IMR-90 (cell line): ENCODE measurements at regions not wholly inside any gene's neighbourhood (a gene's known extent, or its start where the extent isn't known, plus 50 kb on each side); places are given as distances from the start of the nearest gene placed in this dataset.

Source experiments
- ATAC-seq: fragments of 200-7000 bp; cut with Tn5 transposase; 2 replicates; pipeline ENCODE4 v1.9.1; 2020; ENCODE audit warnings: low read depth, mild to moderate bottlenecking, moderate library complexity
- BruUV-seq: library from RNA; stranded (reverse); fragments of 400-500 nt; replicated peaks from 2 replicates; lab custom pipeline; 2021; lab: Mats Ljungman, UMichigan
- CTCF ChIA-PET: fragments of 300-600 bp; formaldehyde crosslinking; extraction: SDS; loops from one replicate; lab custom pipeline; 2021; ENCODE audit warnings: antibody characterized with exemption; lab: Yijun Ruan, JAX
- POLR2A ChIA-PET: fragments of 300-600 bp; sonication (Branson Sonifier 250); formaldehyde crosslinking; loops from one replicate; lab custom pipeline; 2022; ENCODE audit warnings: antibody characterized with exemption; ENCODE audit not compliant: unreplicated experiment; lab: Charles Lee
- DNase-seq: peaks from one replicate; pipeline ENCODE4 v3.0.0; 2013
- H2AFZ ChIP-seq: replicated peaks from 2 replicates; pipeline ENCODE3; 2013; ENCODE audit warnings: low read length, mild to moderate bottlenecking; ENCODE audit not compliant: poor library complexity
- H2AK5ac ChIP-seq: 2 replicates; pipeline ENCODE4 v1.6.1; 2013; ENCODE audit warnings: low read depth, low read length, inconsistent platforms
- H2AK9ac ChIP-seq: replicated peaks from 2 replicates; pipeline ENCODE3; 2013; ENCODE audit warnings: mild to moderate bottlenecking, low read depth, low read length, moderate library complexity; ENCODE audit not compliant: poor library complexity
- H2BK120ac ChIP-seq: 2 replicates; pipeline ENCODE4 v1.6.1; 2013; ENCODE audit warnings: low read depth, low read length, inconsistent platforms
- H2BK15ac ChIP-seq: 3 replicates; pipeline ENCODE4 v1.6.1; 2013; ENCODE audit warnings: low read depth, low read length, inconsistent platforms
- H2BK20ac ChIP-seq: 2 replicates; pipeline ENCODE4 v1.6.1; 2013; ENCODE audit warnings: low read depth, mild to moderate bottlenecking, inconsistent platforms, low read length, moderate library complexity
- H2BK5ac ChIP-seq: 2 replicates; pipeline ENCODE4 v1.6.1; 2013; ENCODE audit warnings: mild to moderate bottlenecking, low read depth, low read length, inconsistent platforms; ENCODE audit not compliant: poor library complexity, severe bottlenecking
- H3K14ac ChIP-seq: replicated peaks from 2 replicates; pipeline ENCODE4 v1.6.1; 2013; ENCODE audit warnings: low read depth, low read length, inconsistent platforms
- H3K18ac ChIP-seq: 2 replicates; pipeline ENCODE4 v1.6.1; 2013; ENCODE audit warnings: low read depth, low read length, control low read depth
- H3K23ac ChIP-seq: 2 replicates; pipeline ENCODE4 v1.6.1; 2013; ENCODE audit warnings: low read depth, low read length, inconsistent platforms
- H3K27ac ChIP-seq: 2 replicates; pipeline ENCODE4 v1.5.1; 2013; ENCODE audit warnings: mild to moderate bottlenecking, control low read depth, low read length; ENCODE audit not compliant: insufficient read depth
- H3K27me3 ChIP-seq: 2 replicates; pipeline ENCODE4 v1.6.1; 2013; ENCODE audit warnings: low read length; ENCODE audit not compliant: control insufficient read depth, insufficient read depth
- H3K36me3 ChIP-seq: 2 replicates; pipeline ENCODE4 v1.6.1; 2013; ENCODE audit warnings: low read length, mixed read lengths; ENCODE audit not compliant: control insufficient read depth, insufficient read depth
- H3K4ac ChIP-seq: 2 replicates; pipeline ENCODE4 v1.6.1; 2013; ENCODE audit warnings: low read depth, low read length, inconsistent platforms
- H3K4me1 ChIP-seq: 2 replicates; pipeline ENCODE4 v1.6.1; 2013; ENCODE audit warnings: low read length, mixed read lengths; ENCODE audit not compliant: control insufficient read depth, insufficient read depth
- H3K4me2 ChIP-seq: 2 replicates; pipeline ENCODE4 v1.6.1; 2013; ENCODE audit warnings: low read depth, mild to moderate bottlenecking, control low read depth, low read length, moderate library complexity
- H3K4me3 ChIP-seq: 2 replicates; pipeline ENCODE4 v1.5.1; 2013; ENCODE audit warnings: low read depth, mild to moderate bottlenecking, control low read depth, low read length, moderate library complexity; ENCODE audit not compliant: insufficient read depth
- H3K56ac ChIP-seq: 2 replicates; pipeline ENCODE4 v1.6.1; 2013; ENCODE audit warnings: low read length, inconsistent platforms; ENCODE audit not compliant: insufficient read depth; ENCODE audit errors: extremely low read depth
- H3K79me1 ChIP-seq, 2 experiments: 2 replicates each; pipeline ENCODE4 v1.6.1; 2013; ENCODE audit warnings: low read length in 2 of 2, inconsistent platforms in 1 of 2, low read depth in 1 of 2
- H3K9ac ChIP-seq: 2 replicates; pipeline ENCODE4 v1.6.1; 2013; ENCODE audit warnings: low read depth, low read length, control low read depth
- H3K9me1 ChIP-seq: 2 replicates; pipeline ENCODE4 v1.6.1; 2013; ENCODE audit warnings: low read length, inconsistent platforms; ENCODE audit not compliant: insufficient read depth
- H3K9me3 ChIP-seq: 2 replicates; pipeline ENCODE4 v1.6.1; 2013; ENCODE audit warnings: low read length; ENCODE audit not compliant: control insufficient read depth, insufficient read depth
- H4K20me1 ChIP-seq: 2 replicates; pipeline ENCODE4 v1.6.1; 2013; ENCODE audit warnings: low read length, inconsistent platforms; ENCODE audit not compliant: insufficient read depth
- H4K5ac ChIP-seq: 2 replicates; pipeline ENCODE4 v1.6.1; 2013; ENCODE audit warnings: mild to moderate bottlenecking, low read depth, low read length, control low read depth
- H4K8ac ChIP-seq, 2 experiments: 2 replicates each; pipeline ENCODE4 v1.6.1; 2013; ENCODE audit warnings: low read depth in 2 of 2, low read length in 2 of 2, control low read depth in 1 of 2, inconsistent platforms in 1 of 2
- H4K91ac ChIP-seq: 2 replicates; pipeline ENCODE4 v1.6.1; 2013; ENCODE audit warnings: low read depth, low read length, inconsistent platforms; ENCODE audit not compliant: insufficient read depth
- BHLHE40 ChIP-seq: fragments of 150-350 bp; IDR thresholded peaks from 2 replicates; pipeline ENCODE4 v1.6.1; 2016; ENCODE audit warnings: mild to moderate bottlenecking, low read depth, low read length
- CHD1 ChIP-seq: IDR thresholded peaks from 2 replicates; pipeline ENCODE4 v1.6.1; 2012; ENCODE audit warnings: low read depth, low read length, improper control_type of control experiment
- FOS ChIP-seq: fragments of 150-350 bp; IDR thresholded peaks from 2 replicates; pipeline ENCODE4 v1.6.1; 2016; ENCODE audit warnings: low read depth, low read length
- MAFK ChIP-seq: IDR thresholded peaks from 2 replicates; pipeline ENCODE4 v1.6.1; 2012; ENCODE audit warnings: low read depth, low read length, improper control_type of control experiment
- MAZ ChIP-seq: IDR thresholded peaks from 2 replicates; pipeline ENCODE4 v1.6.1; 2012; ENCODE audit warnings: low read depth, mild to moderate bottlenecking, low read length, improper control_type of control experiment, moderate library complexity, borderline replicate concordance
- NFE2L2 ChIP-seq: fragments of 150-350 bp; IDR thresholded peaks from 2 replicates; pipeline ENCODE4 v1.6.1; 2016; ENCODE audit warnings: low read depth, mild to moderate bottlenecking, low read length
- POLR2A ChIP-seq: IDR thresholded peaks from 2 replicates; pipeline ENCODE4 v1.6.1; 2012; ENCODE audit warnings: mild to moderate bottlenecking, low read depth, low read length
- RAD21 ChIP-seq: IDR thresholded peaks from 2 replicates; pipeline ENCODE4 v1.6.1; 2012; ENCODE audit warnings: low read length, improper control_type of control experiment
- RCOR1 ChIP-seq: IDR thresholded peaks from 2 replicates; pipeline ENCODE4 v1.6.1; 2012; ENCODE audit warnings: mild to moderate bottlenecking, low read length, improper control_type of control experiment; ENCODE audit not compliant: insufficient replicate concordance
- SMC3 ChIP-seq: fragments of 150-350 bp; IDR thresholded peaks from 2 replicates; pipeline ENCODE4 v1.6.1; 2016; ENCODE audit warnings: low read depth, mild to moderate bottlenecking, antibody characterized with exemption, low read length, moderate library complexity
- WGBS, 2 experiments: methylation state at CpG; one replicate each; pipeline versions ENCODE4 v1.1.5 to v1.1.7; 2013; ENCODE audit warnings: missing lambda C conversion rate in 2 of 2; ENCODE audit not compliant: insufficient read length in 1 of 2; ENCODE audit errors: extremely low coverage in 2 of 2; 5-methylcytosine and 5-hydroxymethylcytosine counted together
- dilution Hi-C: fragments of 300-500 bp; cut with HindIII; formaldehyde crosslinking; loops from one replicate; pipeline ENCODE4 v1.14.3; 2018; ENCODE audit warnings: low sequenced_read_pairs; ENCODE audit not compliant: unreplicated experiment
- in situ Hi-C: fragments of 300-500 bp; cut with MboI; formaldehyde crosslinking; loops from 3 replicates; pipeline ENCODE4 v1.14.3; 2019; ENCODE audit warnings: low sequenced_read_pairs, inconsistent platforms, mixed read lengths
- intact Hi-C: fragments of 100-400 bp; cut with micrococcal nuclease; formaldehyde crosslinking; loops from 2 replicates; pipeline ENCODE4 v1.10.0; 2022
- TF ChIP-seq, protein P1 (sequence below): conservative IDR thresholded peaks from 2 replicates; pipeline ENCODE4 v1.5.1; 2012; ENCODE audit warnings: mild to moderate bottlenecking, low read depth, low read length, improper control_type of control experiment
- TF ChIP-seq, protein P2 (sequence below): fragments of 150-350 bp; IDR thresholded peaks from 2 replicates; pipeline ENCODE4 v1.6.1; 2017; ENCODE audit warnings: mild to moderate bottlenecking, antibody characterized with exemption, low read length, low read depth
- TF ChIP-seq, protein P3 (sequence below): fragments of 150-350 bp; IDR thresholded peaks from 2 replicates; pipeline ENCODE4 v1.6.1; 2016; ENCODE audit warnings: low read depth, mild to moderate bottlenecking, low read length, moderate library complexity, borderline replicate concordance

DNA sequence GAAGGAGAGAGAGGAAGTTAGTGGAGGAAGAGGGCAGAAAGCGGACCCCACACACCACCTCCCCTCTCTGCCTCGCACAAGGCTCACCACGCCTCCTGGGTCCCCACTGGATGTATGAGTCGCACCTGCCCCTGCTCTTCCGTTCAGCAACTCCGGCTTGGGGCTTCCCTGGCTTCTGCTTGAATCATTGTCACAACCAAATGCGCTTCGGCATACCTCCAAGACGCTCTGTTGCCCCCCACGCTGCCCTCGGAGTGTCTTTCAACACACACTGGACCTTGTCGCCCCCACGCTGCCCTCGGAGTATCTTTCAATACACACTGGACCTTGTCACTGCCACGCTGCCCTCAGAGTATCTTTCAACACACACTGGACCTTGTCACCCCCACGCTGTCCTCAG is 247.2 kb downstream of the TEX29 start:
- Histone ChIP-seq H2BK5ac (no peak overlapping the region), H3K56ac (no peak overlapping the region), H3K9me3 (peaks cover 45% of the 10 kb centered on the region), H3K9me1 (no peaks in the 10 kb centered on the region), H2AK9ac (no peak overlapping the region), H4K8ac (no peak overlapping the region), H4K20me1 (no peaks in the 10 kb centered on the region), H3K9ac (no peak overlapping the region), H3K36me3 (no peaks in the 10 kb centered on the region), H3K4ac (no peak overlapping the region), H3K27me3 (no peaks in the 10 kb centered on the region), H3K4me2 (no peak overlapping the region), H2BK20ac (no peak overlapping the region), H3K27ac (no peak overlapping the region), H2BK15ac (no peak overlapping the region), H3K79me1 (no peaks in the 10 kb centered on the region), H3K4me1 (no peaks in the 10 kb centered on the region), H3K23ac (no peak overlapping the region), H3K14ac (no peak overlapping the region), H3K4me3 (no peak overlapping the region), H2AFZ (no peak overlapping the region), H3K18ac (no peak overlapping the region), H2BK120ac (no peak overlapping the region), H4K91ac (no peak overlapping the region), H4K5ac (no peak overlapping the region), H2AK5ac (no peak overlapping the region)
- DNase-seq (no peak), ATAC-seq (no peak)
- 66% methylated on average over 12 of the region's 16 CpGs; no CpG with 5 or more reads in 1 of the 2 experiments for WGBS, 2 experiments
- no peak for TF ChIP-seq POLR2A
- TF ChIP-seq, protein P1, sequence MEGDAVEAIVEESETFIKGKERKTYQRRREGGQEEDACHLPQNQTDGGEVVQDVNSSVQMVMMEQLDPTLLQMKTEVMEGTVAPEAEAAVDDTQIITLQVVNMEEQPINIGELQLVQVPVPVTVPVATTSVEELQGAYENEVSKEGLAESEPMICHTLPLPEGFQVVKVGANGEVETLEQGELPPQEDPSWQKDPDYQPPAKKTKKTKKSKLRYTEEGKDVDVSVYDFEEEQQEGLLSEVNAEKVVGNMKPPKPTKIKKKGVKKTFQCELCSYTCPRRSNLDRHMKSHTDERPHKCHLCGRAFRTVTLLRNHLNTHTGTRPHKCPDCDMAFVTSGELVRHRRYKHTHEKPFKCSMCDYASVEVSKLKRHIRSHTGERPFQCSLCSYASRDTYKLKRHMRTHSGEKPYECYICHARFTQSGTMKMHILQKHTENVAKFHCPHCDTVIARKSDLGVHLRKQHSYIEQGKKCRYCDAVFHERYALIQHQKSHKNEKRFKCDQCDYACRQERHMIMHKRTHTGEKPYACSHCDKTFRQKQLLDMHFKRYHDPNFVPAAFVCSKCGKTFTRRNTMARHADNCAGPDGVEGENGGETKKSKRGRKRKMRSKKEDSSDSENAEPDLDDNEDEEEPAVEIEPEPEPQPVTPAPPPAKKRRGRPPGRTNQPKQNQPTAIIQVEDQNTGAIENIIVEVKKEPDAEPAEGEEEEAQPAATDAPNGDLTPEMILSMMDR = no peak
- TF ChIP-seq MAFK = no peak
- no peak for TF ChIP-seq RCOR1
- TF ChIP-seq, protein P2, sequence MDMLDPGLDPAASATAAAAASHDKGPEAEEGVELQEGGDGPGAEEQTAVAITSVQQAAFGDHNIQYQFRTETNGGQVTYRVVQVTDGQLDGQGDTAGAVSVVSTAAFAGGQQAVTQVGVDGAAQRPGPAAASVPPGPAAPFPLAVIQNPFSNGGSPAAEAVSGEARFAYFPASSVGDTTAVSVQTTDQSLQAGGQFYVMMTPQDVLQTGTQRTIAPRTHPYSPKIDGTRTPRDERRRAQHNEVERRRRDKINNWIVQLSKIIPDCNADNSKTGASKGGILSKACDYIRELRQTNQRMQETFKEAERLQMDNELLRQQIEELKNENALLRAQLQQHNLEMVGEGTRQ = no peak
- no peak for TF ChIP-seq RAD21
- TF ChIP-seq FOS = no peak
- TF ChIP-seq CHD1 = no peak
- no peak for TF ChIP-seq NFE2L2
- TF ChIP-seq BHLHE40 = no peak
- no peak for TF ChIP-seq MAZ
- TF ChIP-seq, protein P3, sequence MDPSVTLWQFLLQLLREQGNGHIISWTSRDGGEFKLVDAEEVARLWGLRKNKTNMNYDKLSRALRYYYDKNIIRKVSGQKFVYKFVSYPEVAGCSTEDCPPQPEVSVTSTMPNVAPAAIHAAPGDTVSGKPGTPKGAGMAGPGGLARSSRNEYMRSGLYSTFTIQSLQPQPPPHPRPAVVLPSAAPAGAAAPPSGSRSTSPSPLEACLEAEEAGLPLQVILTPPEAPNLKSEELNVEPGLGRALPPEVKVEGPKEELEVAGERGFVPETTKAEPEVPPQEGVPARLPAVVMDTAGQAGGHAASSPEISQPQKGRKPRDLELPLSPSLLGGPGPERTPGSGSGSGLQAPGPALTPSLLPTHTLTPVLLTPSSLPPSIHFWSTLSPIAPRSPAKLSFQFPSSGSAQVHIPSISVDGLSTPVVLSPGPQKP = no peak
- TF ChIP-seq SMC3 = no peak
- BruUV-seq = no TSS peak
- intact Hi-C loops (no loop called here), dilution Hi-C loops (no loop called here), in situ Hi-C loops (no loop called here)
- ChIA-PET POLR2A (no interaction called here), CTCF (no interaction called here)
